ENCODE measurements at regions not wholly inside any gene's neighbourhood (a gene's known extent, or its start where the extent isn't known, plus 50 kb on each side); places are given as distances from the start of the nearest gene placed in this dataset.

GRCh38 chr1:189522441-189522840, 955.2 kb downstream of the BRINP3 start:
- Histone ChIP-seq H3K27me3 (no peaks in the 10 kb centered on the region), H3K27ac (no peak overlapping the region), H3K36me3 (no peaks in the 10 kb centered on the region), H3K4me3 (no peak overlapping the region), H3K9me3 (no peaks in the 10 kb centered on the region), H3K4me1 (peaks cover 0 to 1% (median 0%) of the 10 kb centered on the region in 4 donors)
- 41 to 46% methylated on average over 6 of the region's 6 CpGs for WGBS, 2 donors
- TF ChIP-seq, protein P1, sequence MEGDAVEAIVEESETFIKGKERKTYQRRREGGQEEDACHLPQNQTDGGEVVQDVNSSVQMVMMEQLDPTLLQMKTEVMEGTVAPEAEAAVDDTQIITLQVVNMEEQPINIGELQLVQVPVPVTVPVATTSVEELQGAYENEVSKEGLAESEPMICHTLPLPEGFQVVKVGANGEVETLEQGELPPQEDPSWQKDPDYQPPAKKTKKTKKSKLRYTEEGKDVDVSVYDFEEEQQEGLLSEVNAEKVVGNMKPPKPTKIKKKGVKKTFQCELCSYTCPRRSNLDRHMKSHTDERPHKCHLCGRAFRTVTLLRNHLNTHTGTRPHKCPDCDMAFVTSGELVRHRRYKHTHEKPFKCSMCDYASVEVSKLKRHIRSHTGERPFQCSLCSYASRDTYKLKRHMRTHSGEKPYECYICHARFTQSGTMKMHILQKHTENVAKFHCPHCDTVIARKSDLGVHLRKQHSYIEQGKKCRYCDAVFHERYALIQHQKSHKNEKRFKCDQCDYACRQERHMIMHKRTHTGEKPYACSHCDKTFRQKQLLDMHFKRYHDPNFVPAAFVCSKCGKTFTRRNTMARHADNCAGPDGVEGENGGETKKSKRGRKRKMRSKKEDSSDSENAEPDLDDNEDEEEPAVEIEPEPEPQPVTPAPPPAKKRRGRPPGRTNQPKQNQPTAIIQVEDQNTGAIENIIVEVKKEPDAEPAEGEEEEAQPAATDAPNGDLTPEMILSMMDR (IDR thresholded peaks at IDR 0.05), result no peak
- TF ChIP-seq POLR2A (IDR thresholded peaks at IDR 0.05), result no peak
- TF ChIP-seq POLR2AphosphoS5 (IDR thresholded peaks at IDR 0.05), result no peak
- no peak for DNase-seq
- intact Hi-C loops (cut with DNase I), result no loop called here

GRCh38 chr1:189524501-189524900, 953.2 kb downstream of the BRINP3 start:
- Histone ChIP-seq H3K4me3 (no peak overlapping the region), H3K36me3 (no peaks in the 10 kb centered on the region), H3K27ac (no peak overlapping the region), H3K9me3 (no peaks in the 10 kb centered on the region), H3K4me1 (peaks cover 0 to 8% (median 1%) of the 10 kb centered on the region in 4 donors), H3K27me3 (no peaks in the 10 kb centered on the region)
- DNase-seq, result no peak
- intact Hi-C loops (cut with DNase I), result no loop called here
- no peak for TF ChIP-seq POLR2A (IDR thresholded peaks at IDR 0.05)
- TF ChIP-seq, protein P1 (IDR thresholded peaks at IDR 0.05), result no peak
- TF ChIP-seq POLR2AphosphoS5 (IDR thresholded peaks at IDR 0.05), result no peak
- TF ChIP-seq EP300 (IDR thresholded peaks at IDR 0.05), result no peak
- WGBS, 2 donors, result 81 to 95% methylated on average over 1 of the region's 1 CpG

GRCh38 chr1:189530162-189530561, 947.5 kb downstream of the BRINP3 start:
- TF ChIP-seq EP300 (IDR thresholded peaks at IDR 0.05) (no peak), POLR2A (IDR thresholded peaks at IDR 0.05) (no peak), POLR2AphosphoS5 (IDR thresholded peaks at IDR 0.05) (no peak)
- TF ChIP-seq, protein P1 (IDR thresholded peaks at IDR 0.05), result no peak
- Histone ChIP-seq H3K4me1 (peaks cover 0 to 8% (median 1%) of the 10 kb centered on the region in 4 donors), H3K4me3 (no peak overlapping the region), H3K36me3 (no peaks in the 10 kb centered on the region), H3K27me3 (no peaks in the 10 kb centered on the region), H3K9me3 (no peaks in the 10 kb centered on the region), H3K27ac (no peak overlapping the region)
- no peak for DNase-seq
- intact Hi-C loops (cut with DNase I), result no loop called here
- WGBS, 2 donors, result 68 to 69% methylated on average over 5 of the region's 5 CpGs

DNA sequence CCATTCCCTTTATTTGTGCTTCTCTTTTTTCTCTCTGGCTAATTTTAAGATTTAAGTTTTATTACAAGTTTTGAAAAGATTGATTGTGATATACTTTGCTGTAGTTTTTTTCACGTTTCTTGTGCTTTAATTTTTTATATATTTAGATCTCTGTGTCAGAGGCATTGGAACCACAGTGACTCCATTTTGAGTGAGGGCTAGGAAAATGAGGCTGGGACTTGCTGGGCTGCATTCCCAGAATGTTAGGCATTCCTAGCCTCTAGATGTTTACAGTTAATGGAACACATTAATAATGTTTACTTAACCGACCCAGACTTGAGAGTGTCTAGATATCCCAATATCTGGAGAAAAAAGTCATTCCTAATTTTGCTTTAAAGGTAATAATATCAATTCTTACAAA, 939.4 kb downstream of the BRINP3 start:
- no peak overlapping the region for H3K4me3 ChIP-seq
- intact Hi-C loops (cut with DNase I), result no loop called here
- no peaks in the 10 kb centered on the region for H3K4me1 ChIP-seq
- H3K36me3 ChIP-seq, result no peaks in the 10 kb centered on the region
- no peaks in the 10 kb centered on the region for H3K27me3 ChIP-seq
- no peak for DNase-seq
- WGBS, 2 donors, result 62 to 75% methylated on average over 2 of the region's 2 CpGs
- H3K9me3 ChIP-seq, result no peaks in the 10 kb centered on the region
- no peak overlapping the region for H3K27ac ChIP-seq
- TF ChIP-seq POLR2AphosphoS5 (IDR thresholded peaks at IDR 0.05) (no peak), POLR2A (IDR thresholded peaks at IDR 0.05) (no peak), EP300 (IDR thresholded peaks at IDR 0.05) (no peak)
- TF ChIP-seq, protein P1 (IDR thresholded peaks at IDR 0.05), result no peak

- H3K27me3 ChIP-seq, result no peaks in the 10 kb centered on the region
- TF ChIP-seq, protein P1 (IDR thresholded peaks at IDR 0.05), result no peak
- TF ChIP-seq EP300 (IDR thresholded peaks at IDR 0.05) (no peak), POLR2A (IDR thresholded peaks at IDR 0.05) (no peak), POLR2AphosphoS5 (IDR thresholded peaks at IDR 0.05) (no peak)
- no peaks in the 10 kb centered on the region for H3K4me1 ChIP-seq
- intact Hi-C loops (cut with DNase I), result no loop called here
- H3K36me3 ChIP-seq, result no peaks in the 10 kb centered on the region
- no peaks in the 10 kb centered on the region for H3K9me3 ChIP-seq
- H3K4me3 ChIP-seq, result no peak overlapping the region
- H3K27ac ChIP-seq, result no peak overlapping the region
- DNase-seq, result no peak
Observed at GRCh38 chr1:189550498-189550897, 927.2 kb downstream of the BRINP3 start.

Measured in sigmoid colon (tissue), 6 donors.